Heart left ventricle (tissue), 16 donors: ENCODE measurements at regions not wholly inside any gene's neighbourhood (a gene's known extent, or its start where the extent isn't known, plus 50 kb on each side); places are given as distances from the start of the nearest gene placed in this dataset.

Source experiments
- ATAC-seq, 4 donors: fragments of 200-7000 bp; cut with Tn5 transposase; one replicate each; pipeline ENCODE4 v1.9.1; 2020 to 2022; ENCODE audit warnings: moderate library complexity in 4 of 4, mild to moderate bottlenecking in 3 of 4, moderate number of reproducible peaks in 1 of 4
- DNase-seq, 5 donors: peaks; one replicate each; pipeline ENCODE4 v3.0.0-alpha.2; 2020
- H3K27ac ChIP-seq, 12 donors: fragments of 200-600 bp; sonication (generic) in 4 of 12; one replicate each; pipeline versions ENCODE4 v1.5.0 to v1.8.0; 2016 to 2022; ENCODE audit warnings: mild to moderate bottlenecking in 2 of 12
- H3K27me3 ChIP-seq, 9 donors: fragments of 200-600 bp; sonication (generic) in 2 of 9; one replicate each; pipeline versions ENCODE4 v1.5.1 to v1.8.0; 2016 to 2022; ENCODE audit warnings: mild to moderate bottlenecking in 3 of 9
- H3K36me3 ChIP-seq, 9 donors: fragments of 200-600 bp; sonication (generic) in 2 of 9; one replicate each; pipeline versions ENCODE4 v1.5.0 to v1.8.0; 2018 to 2022; ENCODE audit warnings: mild to moderate bottlenecking in 2 of 9
- H3K4me1 ChIP-seq, 12 donors: fragments of 200-600 bp; sonication (generic) in 4 of 12; one replicate each; pipeline versions ENCODE4 v1.5.0 to v1.8.0; 2016 to 2022; ENCODE audit warnings: mild to moderate bottlenecking in 3 of 12
- H3K4me3 ChIP-seq, 12 donors: fragments of 200-600 bp; sonication (generic) in 4 of 12; one replicate each; pipeline versions ENCODE4 v1.5.0 to v1.8.0; 2017 to 2022; ENCODE audit warnings: mild to moderate bottlenecking in 9 of 12, moderate library complexity in 4 of 12
- H3K9me3 ChIP-seq, 12 donors: fragments of 200-600 bp; sonication (generic) in 4 of 12; one replicate each; pipeline versions ENCODE4 v1.5.0 to v1.8.0; 2016 to 2022; ENCODE audit warnings: mild to moderate bottlenecking in 1 of 12
- CTCF ChIP-seq, 12 donors: fragments of 200-600 bp; sonication (generic) in 4 of 12; IDR thresholded peaks; one replicate each; pipeline versions ENCODE4 v1.5.0 to v1.8.0; 2018 to 2022; ENCODE audit warnings: antibody characterized with exemption in 12 of 12, mild to moderate bottlenecking in 5 of 12
- POLR2A ChIP-seq, 2 donors: fragments of 450-650 bp; IDR thresholded peaks; one replicate each; pipeline ENCODE4 v1.6.1; 2017; ENCODE audit warnings: antibody characterized with exemption in 2 of 2, mild to moderate bottlenecking in 2 of 2, moderate library complexity in 2 of 2
- WGBS, 4 donors: extraction: QIAGEN DNeasy Blood & Tissue Kit in 2 of 4; methylation state at CpG; one replicate each; pipeline versions ENCODE4 v1.1.5 to v1.1.7; 2013 to 2018; 5-methylcytosine and 5-hydroxymethylcytosine counted together
- intact Hi-C, 10 donors: fragments of 100-400 bp; cut with DNase I; formaldehyde crosslinking; loops; one replicate each; pipeline versions ENCODE4 v1.11.1 to v1.14.2; 2022
- donor health status: ischemic (EF 13 %, LVEDD 7.1; RV severe dilation, severe dysfunction).
- donor health status: healthy with polysubstance abuse.
- donor health status: DM: no; HTN: yes; CAD: no.
- donor health status: DM: no; HTN: no; CAD: no.
- donor health status: ischemic (EF 25% LVEDD 6.9; RV normal size, moderate dysfunction).
- donor health status: ischemic (EF 25% LVEDD 5.7; RV mildly dilated, moderate dysfunction).
- donor health status: healthy.
- donor health status: DM: yes; HTN: yes; CAD: no.
- donor health status: ischemic (EF 35%, LVEDD 5.7; RV mildly dilated, moderate dysfunction).
- donor health status: nonischemic (EF 11% LVEDD 7.7; RV severe dilation, severe dysfunction).
- donor health status: DM: yes; HTN: yes; CAD: no.
- donor health status: PGD.
- donor health status: ischemic (EF 29% LVEDD 5.4; RV normal size, mild dysfunction).
- donor health status: nonischemic (EF 23%, LVEDD 6.1; RV moderate dilation, normal function).

GRCh38 chr3:94179059-94179458, 116.2 kb downstream of the NSUN3 start:
- TF ChIP-seq POLR2A (IDR thresholded peaks at IDR 0.05) = no peak
- no peak for TF ChIP-seq CTCF (IDR thresholded peaks at IDR 0.05)
- H3K4me3 ChIP-seq = no peak overlapping the region
- H3K9me3 ChIP-seq = no peaks in the 10 kb centered on the region
- DNase-seq (no peak), ATAC-seq (no peak)
- no peak overlapping the region for H3K27ac ChIP-seq
- 73 to 88% (median 78%) methylated on average over 2 of the region's 2 CpGs for WGBS, 4 donors
- no peaks in the 10 kb centered on the region for H3K4me1 ChIP-seq
- H3K36me3 ChIP-seq = no peaks in the 10 kb centered on the region
- intact Hi-C loops = no loop called here
- no peaks in the 10 kb centered on the region for H3K27me3 ChIP-seq

- no peaks in the 10 kb centered on the region for H3K9me3 ChIP-seq
- ATAC-seq (no peak), DNase-seq (no peak)
- no peaks in the 10 kb centered on the region for H3K36me3 ChIP-seq
- WGBS, 4 donors = 84 to 88% (median 86%) methylated on average over 6 of the region's 6 CpGs
- no peak overlapping the region for H3K4me3 ChIP-seq
- H3K27me3 ChIP-seq = no peaks in the 10 kb centered on the region
- no peak for TF ChIP-seq POLR2A (IDR thresholded peaks at IDR 0.05)
- no peak for TF ChIP-seq CTCF (IDR thresholded peaks at IDR 0.05)
- H3K4me1 ChIP-seq = no peaks in the 10 kb centered on the region
- H3K27ac ChIP-seq = no peak overlapping the region
- intact Hi-C loops = no loop called here
Observed at GRCh38 chr3:94183551-94183950, 120.7 kb downstream of the NSUN3 start.

DNA sequence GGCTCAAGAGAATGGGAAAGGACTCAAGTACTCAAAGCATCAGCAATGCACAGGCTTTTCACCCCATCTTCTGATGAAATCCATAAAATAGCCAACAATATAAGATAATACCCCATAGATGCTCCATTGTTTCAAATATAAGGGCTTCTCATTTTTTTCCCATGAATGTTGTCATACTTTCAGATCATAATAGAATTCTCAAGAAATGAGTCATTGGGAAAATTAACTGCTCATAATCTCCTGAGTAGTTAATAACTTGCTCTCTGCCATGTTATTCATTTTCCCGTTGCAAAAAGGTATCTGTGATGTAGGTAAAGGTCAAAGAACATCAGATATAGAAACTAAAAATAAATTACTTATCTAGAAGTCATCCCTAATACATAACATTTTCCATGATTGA, 121.9 kb downstream of the NSUN3 start:
- no peaks in the 10 kb centered on the region for H3K9me3 ChIP-seq
- 0 to 67% (median 12%) methylated on average over 1 of the region's 1 CpG for WGBS, 4 donors
- H3K4me1 ChIP-seq = no peaks in the 10 kb centered on the region
- TF ChIP-seq POLR2A (IDR thresholded peaks at IDR 0.05) = no peak
- no peak for TF ChIP-seq CTCF (IDR thresholded peaks at IDR 0.05)
- intact Hi-C loops = no loop called here
- DNase-seq = no peak
- no peaks in the 10 kb centered on the region for H3K27me3 ChIP-seq
- no peak overlapping the region for H3K27ac ChIP-seq
- no peak for ATAC-seq
- H3K36me3 ChIP-seq = no peaks in the 10 kb centered on the region
- H3K4me3 ChIP-seq = no peak overlapping the region

- TF ChIP-seq POLR2A (IDR thresholded peaks at IDR 0.05) = no peak
- intact Hi-C loops = no loop called here
- ATAC-seq (no peak), DNase-seq (no peak)
- Histone ChIP-seq H3K4me1 (no peaks in the 10 kb centered on the region), H3K36me3 (no peaks in the 10 kb centered on the region), H3K27me3 (no peaks in the 10 kb centered on the region), H3K4me3 (no peak overlapping the region), H3K9me3 (no peaks in the 10 kb centered on the region), H3K27ac (no peak overlapping the region)
- WGBS, 4 donors = 74 to 79% (median 76%) methylated on average over 2 of the region's 2 CpGs
Observed at GRCh38 chr3:94185753-94186152, 122.9 kb downstream of the NSUN3 start.

DNA sequence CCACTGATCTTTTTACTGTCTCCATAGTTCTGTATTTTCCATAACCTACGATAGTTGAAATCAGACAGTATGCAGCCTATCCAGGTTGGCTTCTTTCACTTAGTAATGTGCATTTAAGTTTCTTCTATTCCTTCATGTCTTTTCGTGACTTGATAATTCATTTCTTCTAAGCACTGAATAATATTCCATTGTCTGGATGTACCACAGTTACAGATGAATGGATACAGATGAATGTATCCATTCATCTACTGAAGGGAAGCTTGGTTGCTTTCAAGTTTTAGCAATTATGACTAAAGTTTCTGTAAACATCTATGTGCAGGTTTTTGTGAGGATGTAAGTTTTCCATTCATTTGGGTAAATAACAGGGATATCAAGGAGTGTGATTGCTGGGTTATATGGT, 124.8 kb downstream of the NSUN3 start:
- no peak for ATAC-seq
- no peaks in the 10 kb centered on the region for H3K36me3 ChIP-seq
- intact Hi-C loops = no loop called here
- no peaks in the 10 kb centered on the region for H3K4me1 ChIP-seq
- no peak for DNase-seq
- H3K9me3 ChIP-seq = no peaks in the 10 kb centered on the region
- TF ChIP-seq CTCF (IDR thresholded peaks at IDR 0.05) (no peak), POLR2A (IDR thresholded peaks at IDR 0.05) (no peak)
- H3K27me3 ChIP-seq = no peaks in the 10 kb centered on the region
- H3K4me3 ChIP-seq = no peak overlapping the region
- WGBS, 4 donors = 72 to 75% (median 74%) methylated on average over 2 of the region's 2 CpGs
- no peak overlapping the region for H3K27ac ChIP-seq
